K562 (cell line): ENCODE measurements at regions not wholly inside any gene's neighbourhood (a gene's known extent, or its start where the extent isn't known, plus 50 kb on each side); places are given as distances from the start of the nearest gene placed in this dataset.

Experiments
- ATAC-seq: fragments of 200-7000 bp; cut with Tn5 transposase; 3 replicates; pipeline ENCODE4 v1.9.1; 2020; ENCODE audit warnings: moderate library complexity
- BruUV-seq: library from RNA; stranded (reverse); fragments of 400-500 nt; replicated peaks from 2 replicates; lab custom pipeline; 2021; lab: Mats Ljungman, UMichigan
- CTCF ChIA-PET: fragments of 300-600 bp; formaldehyde crosslinking; extraction: SDS; loops from one replicate; lab custom pipeline; 2021; ENCODE audit warnings: low intra/inter-chr PET ratio; lab: Yijun Ruan, JAX
- POLR2A ChIA-PET: fragments of 300-600, 350-650 bp; sonication (Branson Sonifier 250); formaldehyde crosslinking; extraction: SDS; loops from one replicate; lab custom pipeline; 2021; ENCODE audit warnings: antibody characterized with exemption, inconsistent platforms; lab: Yijun Ruan, JAX
- DNase-seq, 4 experiments: peaks; one replicate each; pipeline versions ENCODE4 v3.0.0 to v3.0.0-alpha.2; 2011 to 2018; ENCODE audit warnings: low spot score in 3 of 4, mixed read lengths in 3 of 4; ENCODE audit errors: extremely low read depth in 1 of 4
- FAIRE-seq: peaks from 2 replicates; lab custom pipeline; 2011; peaks lifted over from hg19 to GRCh38; lab: Jason Lieb, UNC
- H2AFZ ChIP-seq: 2 replicates; pipeline ENCODE4 v1.6.0; 2011; ENCODE audit warnings: low read depth, low read length, control low read depth, inconsistent platforms
- H3K27ac ChIP-seq: fragments of 200-600 bp; 3 replicates; pipeline ENCODE4 v1.8.0; 2011; ENCODE audit warnings: low read depth, mild to moderate bottlenecking, control low read depth, inconsistent platforms, low read length, moderate library complexity, mixed read lengths; ENCODE audit errors: extremely low read depth
- H3K27me3 ChIP-seq, 2 experiments: fragments of 300-600 bp in 1 of 2; 2 replicates in 1 of 2; 3 replicates in 1 of 2; pipeline versions ENCODE4 v1.6.0 to v1.8.0; 2011; ENCODE audit warnings: inconsistent platforms in 2 of 2, low read length in 2 of 2, mild to moderate bottlenecking in 1 of 2, mixed read lengths in 1 of 2, moderate library complexity in 1 of 2; ENCODE audit not compliant: control insufficient read depth in 2 of 2, insufficient read depth in 2 of 2
- H3K36me3 ChIP-seq: fragments of 300-600 bp; 3 replicates; pipeline ENCODE4 v1.8.0; 2011; ENCODE audit warnings: mild to moderate bottlenecking, low read length, inconsistent platforms; ENCODE audit not compliant: control insufficient read depth, insufficient read depth
- H3K4me1 ChIP-seq, 2 experiments: fragments of 200-600 bp in 1 of 2; replicated peaks in 1 of 2; 2 replicates in 1 of 2; 3 replicates in 1 of 2; pipeline versions ENCODE4 v1.5.1 to v1.8.0; 2011; ENCODE audit warnings: inconsistent platforms in 2 of 2, low read length in 2 of 2, mild to moderate bottlenecking in 1 of 2, mixed read lengths in 1 of 2, moderate library complexity in 1 of 2; ENCODE audit not compliant: control insufficient read depth in 2 of 2, insufficient read depth in 2 of 2
- H3K4me2 ChIP-seq: 2 replicates; pipeline ENCODE4 v1.6.1; 2011; ENCODE audit warnings: low read length, control low read depth, inconsistent platforms, mixed read lengths; ENCODE audit not compliant: insufficient read depth
- H3K4me3 ChIP-seq: fragments of 200-600 bp; sonication (generic), shearing (Covaris generic); 2 replicates; pipeline ENCODE4 v1.5.1; 2016; ENCODE audit warnings: control low read depth, inconsistent platforms
- H3K79me2 ChIP-seq: fragments of 200-600 bp; 3 replicates; pipeline ENCODE4 v1.8.0; 2011; ENCODE audit warnings: low read length, inconsistent platforms; ENCODE audit not compliant: control insufficient read depth, insufficient read depth
- H3K9ac ChIP-seq, 2 experiments: 2 replicates each; pipeline versions ENCODE4 v1.6.0 to v1.6.1; 2011; ENCODE audit warnings: low read depth in 2 of 2, low read length in 2 of 2, control low read depth in 1 of 2, inconsistent platforms in 1 of 2, mild to moderate bottlenecking in 1 of 2, mixed read lengths in 1 of 2; ENCODE audit not compliant: insufficient read depth in 1 of 2
- H3K9me1 ChIP-seq: one replicate; pipeline ENCODE4 v1.6.0; 2011; ENCODE audit warnings: inconsistent platforms, mild to moderate bottlenecking, low read length, moderate library complexity; ENCODE audit not compliant: control insufficient read depth, insufficient read depth
- H3K9me3 ChIP-seq: replicated peaks from 2 replicates; pipeline ENCODE4 v1.5.1; 2011; ENCODE audit warnings: low read depth, low read length, inconsistent platforms; ENCODE audit not compliant: control insufficient read depth, insufficient read depth
- H4K20me1 ChIP-seq: replicated peaks from 2 replicates; pipeline ENCODE4 v1.6.1; 2011; ENCODE audit warnings: low read length, inconsistent platforms, mixed read lengths; ENCODE audit not compliant: control insufficient read depth, insufficient read depth
- GTF2B ChIP-seq: IDR thresholded peaks from 2 replicates; pipeline ENCODE4 v1.6.1; 2011; ENCODE audit not compliant: insufficient read length; ENCODE audit errors: extremely low read depth
- HOMEZ ChIP-seq: fragments of 250-450 bp; sonication (Bioruptor Pico); IDR thresholded peaks from 2 replicates; pipeline ENCODE4 v1.4.0; 2020; ENCODE audit warnings: mild to moderate bottlenecking, moderate library complexity
- LEF1 ChIP-seq: fragments of 450-650 bp; IDR thresholded peaks from 2 replicates; pipeline ENCODE4 v1.6.1; 2016; ENCODE audit warnings: mild to moderate bottlenecking
- SETDB1 ChIP-seq: IDR thresholded peaks from one replicate; pipeline ENCODE4 v1.6.1; 2012; ENCODE audit warnings: low read length, control low read depth, inconsistent platforms
- ZNF407 ChIP-seq: fragments of 450-650 bp; IDR thresholded peaks from 2 replicates; pipeline ENCODE4 v1.6.1; 2016; ENCODE audit warnings: low read depth
- WGBS: fragments of 100-300 bp; shearing (Covaris generic); methylation state at CpG from one replicate; pipeline ENCODE4 v1.1.6; 2016; ENCODE audit warnings: low coverage, mixed read lengths; ENCODE audit not compliant: insufficient coverage; ENCODE audit errors: missing lambda C conversion rate; 5-methylcytosine and 5-hydroxymethylcytosine counted together
- in situ Hi-C: fragments of 300-500 bp; cut with MboI; formaldehyde crosslinking; loops from 4 replicates; pipeline ENCODE4 v1.15.0; 2018; ENCODE audit warnings: inconsistent platforms, mixed read lengths
- intact Hi-C: fragments of 100-400 bp; cut with micrococcal nuclease; formaldehyde crosslinking; loops from 2 replicates; pipeline ENCODE4 v1.14.2; 2022

- H3K4me1 ChIP-seq = no peaks in the 10 kb centered on the region
- no peak overlapping the region for H3K4me2 ChIP-seq
- BruUV-seq = no TSS peak
- no peak overlapping the region for H2AFZ ChIP-seq
- H3K9me1 ChIP-seq = no peaks in the 10 kb centered on the region
- H3K9ac ChIP-seq = no peak overlapping the region
- H4K20me1 ChIP-seq = no peaks in the 10 kb centered on the region
- no peak for DNase-seq
- TF ChIP-seq GTF2B (no peak), HOMEZ (CRISPR knock-in tag) (no peak), LEF1 (no peak), ZNF407 (no peak), SETDB1 (no peak)
- no peaks in the 10 kb centered on the region for H3K27me3 ChIP-seq
- H3K9me3 ChIP-seq = no peaks in the 10 kb centered on the region
- 0% methylated on average over 2 of the region's 2 CpGs for WGBS
- H3K36me3 ChIP-seq = no peaks in the 10 kb centered on the region
- ChIA-PET POLR2A (no interaction called here), CTCF (no interaction called here)
- H3K79me2 ChIP-seq = no peaks in the 10 kb centered on the region
- ATAC-seq = no peak
- in situ Hi-C loops = no loop called here
- FAIRE-seq = no peak
- no peak overlapping the region for H3K4me3 ChIP-seq
- H3K27ac ChIP-seq = no peak overlapping the region
- intact Hi-C loops = no loop called here
These were observed 327.8 kb downstream of the TCERG1L start for GRCh38 chr10:130983749-130984148.
